Lung (tissue), 11 donors: ENCODE measurements at regions not wholly inside any gene's neighbourhood (a gene's known extent, or its start where the extent isn't known, plus 50 kb on each side); places are given as distances from the start of the nearest gene placed in this dataset.

ENCODE experiments used
- ATAC-seq: fragments of 200-7000 bp; cut with Tn5 transposase; one replicate; pipeline ENCODE4 v1.9.1; 2020; ENCODE audit warnings: moderate number of reproducible peaks; ENCODE audit not compliant: insufficient read depth, low FRiP score
- DNase-seq, 3 donors: peaks; one replicate each; pipeline ENCODE4 v3.0.0-alpha.2; 2013 to 2017
- H3K27ac ChIP-seq, 2 donors: one replicate each; pipeline ENCODE4 v1.5.1; 2013; ENCODE audit warnings: mild to moderate bottlenecking in 2 of 2, moderate library complexity in 2 of 2, control low read depth in 1 of 2, inconsistent platforms in 1 of 2, low read depth in 1 of 2, low read length in 1 of 2
- H3K27me3 ChIP-seq, 3 donors: one replicate each; pipeline ENCODE4 v1.5.1; 2013; ENCODE audit warnings: low read length in 2 of 3; ENCODE audit not compliant: control insufficient read depth in 3 of 3, insufficient read depth in 3 of 3
- H3K36me3 ChIP-seq, 4 donors: one replicate each; pipeline ENCODE4 v1.5.1; 2013; ENCODE audit warnings: low read length in 4 of 4, mild to moderate bottlenecking in 1 of 4, moderate library complexity in 1 of 4; ENCODE audit not compliant: control insufficient read depth in 4 of 4, insufficient read depth in 4 of 4
- H3K4me1 ChIP-seq, 5 donors: one replicate each; pipeline ENCODE4 v1.5.1; 2013; ENCODE audit warnings: low read length in 5 of 5, mild to moderate bottlenecking in 2 of 5, moderate library complexity in 1 of 5; ENCODE audit not compliant: control insufficient read depth in 5 of 5, insufficient read depth in 5 of 5
- H3K4me3 ChIP-seq: one replicate; pipeline ENCODE4 v1.5.1; 2013; ENCODE audit warnings: mild to moderate bottlenecking, control low read depth, moderate library complexity
- H3K9ac ChIP-seq, 2 donors: one replicate each; pipeline ENCODE4 v1.5.1; 2013; ENCODE audit warnings: low read length in 2 of 2, control low read depth in 1 of 2; ENCODE audit not compliant: insufficient read depth in 1 of 2
- H3K9me3 ChIP-seq, 4 donors: one replicate each; pipeline ENCODE4 v1.5.1; 2013; ENCODE audit warnings: low read length in 3 of 4, mild to moderate bottlenecking in 1 of 4, moderate library complexity in 1 of 4; ENCODE audit not compliant: control insufficient read depth in 4 of 4, insufficient read depth in 3 of 4
- CTCF ChIP-seq: IDR thresholded peaks from 2 replicates; pipeline ENCODE4 v1.5.1; 2012; ENCODE audit warnings: mild to moderate bottlenecking; ENCODE audit errors: control extremely low read depth, extremely low read depth
- WGBS, 2 donors: extraction: QIAGEN DNeasy Blood & Tissue Kit; methylation state at CpG; one replicate each; pipeline ENCODE4 v1.1.7; 2013; 5-methylcytosine and 5-hydroxymethylcytosine counted together
- donor health status: control.
- donor health status: control.
- donor health status: Bipolar disorder and iron deficiency.
- donor health status: healthy.
- donor health status: DM: yes; HTN: yes; CAD: no.

GRCh38 chr18:40534723-40535122 is 1420.3 kb upstream of the PIK3C3 start:
- H3K4me1 ChIP-seq: no peaks in the 10 kb centered on the region
- no peak for ATAC-seq

GRCh38 chr18:40532046-40532445 is 1423.0 kb upstream of the PIK3C3 start:
- no peaks in the 10 kb centered on the region for H3K4me1 ChIP-seq
- no peaks in the 10 kb centered on the region for H3K27me3 ChIP-seq
- WGBS, 2 donors: 68 to 76% methylated on average over 1 of the region's 1 CpG

More at GRCh38 chr18:40534723-40535122, 1420.3 kb upstream of the PIK3C3 start:
- no peak for DNase-seq
- WGBS, 2 donors: 83 to 87% methylated on average over 2 of the region's 2 CpGs
- Histone ChIP-seq H3K27me3 (no peaks in the 10 kb centered on the region), H3K4me3 (no peak overlapping the region), H3K9me3 (no peaks in the 10 kb centered on the region), H3K9ac (no peak overlapping the region), H3K36me3 (no peaks in the 10 kb centered on the region), H3K27ac (no peak overlapping the region)
- TF ChIP-seq CTCF: no peak

GRCh38 chr18:40531051-40531450 is 1424.0 kb upstream of the PIK3C3 start:
- Histone ChIP-seq H3K27ac (no peak overlapping the region), H3K36me3 (no peaks in the 10 kb centered on the region), H3K9ac (no peak overlapping the region), H3K27me3 (no peaks in the 10 kb centered on the region), H3K4me1 (no peaks in the 10 kb centered on the region), H3K4me3 (no peak overlapping the region), H3K9me3 (no peaks in the 10 kb centered on the region)
- ATAC-seq (no peak), DNase-seq (no peak)
- 71 to 72% methylated on average over 2 of the region's 2 CpGs for WGBS, 2 donors
- no peak for TF ChIP-seq CTCF

More at GRCh38 chr18:40532046-40532445, 1423.0 kb upstream of the PIK3C3 start:
- no peak for TF ChIP-seq CTCF
- no peaks in the 10 kb centered on the region for H3K36me3 ChIP-seq
- ATAC-seq: no peak
- no peak for DNase-seq
- H3K9ac ChIP-seq: no peak overlapping the region
- no peak overlapping the region for H3K4me3 ChIP-seq
- H3K9me3 ChIP-seq: no peaks in the 10 kb centered on the region
- H3K27ac ChIP-seq: no peak overlapping the region

GRCh38 chr18:40529478-40529877 is 1425.6 kb upstream of the PIK3C3 start:
- no peak overlapping the region for H3K27ac ChIP-seq
- no peak for ATAC-seq
- WGBS, 2 donors: 38 to 44% methylated on average over 1 of the region's 1 CpG

More at GRCh38 chr18:40529478-40529877, 1425.6 kb upstream of the PIK3C3 start:
- DNase-seq: no peak
- TF ChIP-seq CTCF: no peak
- H3K36me3 ChIP-seq: no peaks in the 10 kb centered on the region
- no peak overlapping the region for H3K9ac ChIP-seq
- H3K4me1 ChIP-seq: no peaks in the 10 kb centered on the region
- no peak overlapping the region for H3K4me3 ChIP-seq
- H3K27me3 ChIP-seq: no peaks in the 10 kb centered on the region
- H3K9me3 ChIP-seq: no peaks in the 10 kb centered on the region
